LNCAP (cell line): ENCODE measurements at regions not wholly inside any gene's neighbourhood (a gene's known extent, or its start where the extent isn't known, plus 50 kb on each side); places are given as distances from the start of the nearest gene placed in this dataset.

ENCODE experiments used
- CTCF ChIP-seq: fragments of 450-650 bp; IDR thresholded peaks from 2 replicates; pipeline ENCODE4 v1.5.1; 2017; ENCODE audit warnings: mild to moderate bottlenecking

- no peak for TF ChIP-seq CTCF
Measured at GRCh38 chr2:176657393-176657792, 388.2 kb downstream of the MTX2 start.

- TF ChIP-seq CTCF: no peak
Measured at GRCh38 chr2:176658708-176659107, 389.5 kb downstream of the MTX2 start.

GRCh38 chr2:176662753-176663152, 393.5 kb downstream of the MTX2 start:
- TF ChIP-seq CTCF: no peak

GRCh38 chr2:176664478-176664877, 395.2 kb downstream of the MTX2 start:
- TF ChIP-seq CTCF: no peak

- TF ChIP-seq CTCF: no peak
Measured at GRCh38 chr2:176665086-176665485, 395.8 kb downstream of the MTX2 start.

- no peak for TF ChIP-seq CTCF
Measured at GRCh38 chr2:176668912-176669311, 399.7 kb downstream of the MTX2 start.

- TF ChIP-seq CTCF: no peak
Measured at GRCh38 chr2:176669398-176670174, 400.3 kb downstream of the MTX2 start.
